HEK293 (cell line): ENCODE measurements at regions not wholly inside any gene's neighbourhood (a gene's known extent, or its start where the extent isn't known, plus 50 kb on each side); places are given as distances from the start of the nearest gene placed in this dataset.
"Not testable (repeated sequence)": the region's sequence is repeated elsewhere in the genome, so short reads cannot be mapped to it uniquely, and the experiment has no call there.

ENCODE experiments used
- ZBTB7A ChIP-seq: fragments of 450-650 bp; formaldehyde crosslinking; IDR thresholded peaks from 2 replicates; pipeline ENCODE4 v1.5.1; 2016; ENCODE audit warnings: low read depth, missing biosample characterization, missing genetic modification characterization
- ZNF138 ChIP-seq: fragments of 450-650 bp; formaldehyde crosslinking; IDR thresholded peaks from 2 replicates; pipeline ENCODE4 v1.5.1; 2016; ENCODE audit warnings: missing biosample characterization, missing genetic modification characterization, borderline replicate concordance
- ZNF184 ChIP-seq: fragments of 450-650 bp; IDR thresholded peaks from 2 replicates; pipeline ENCODE4 v1.5.1; 2018; ENCODE audit warnings: missing biosample characterization, mild to moderate bottlenecking, missing genetic modification characterization
- ZNF354C ChIP-seq: fragments of 450-650 bp; formaldehyde crosslinking; IDR thresholded peaks from 2 replicates; pipeline ENCODE4 v1.5.1; 2016; ENCODE audit warnings: missing biosample characterization, missing genetic modification characterization, low read depth, borderline replicate concordance
- ZNF366 ChIP-seq: fragments of 450-650 bp; formaldehyde crosslinking; conservative IDR thresholded peaks from 2 replicates; pipeline ENCODE4 v1.5.1; 2016; ENCODE audit warnings: missing biosample characterization, missing genetic modification characterization
- ZNF600 ChIP-seq: fragments of 450-650 bp; formaldehyde crosslinking; IDR thresholded peaks from 2 replicates; pipeline ENCODE4 v1.5.1; 2016; ENCODE audit warnings: missing biosample characterization, missing genetic modification characterization
- ZNF76 ChIP-seq: fragments of 450-650 bp; formaldehyde crosslinking; IDR thresholded peaks from 2 replicates; pipeline ENCODE4; 2016; ENCODE audit warnings: low read depth, missing biosample characterization, missing genetic modification characterization, borderline replicate concordance
- TF ChIP-seq, protein P1 (sequence below): fragments of 450-650 bp; formaldehyde crosslinking; IDR thresholded peaks from 2 replicates; pipeline ENCODE4 v1.5.1; 2016; ENCODE audit warnings: missing biosample characterization, missing genetic modification characterization
- TF ChIP-seq, protein P2 (sequence below): fragments of 450-650 bp; formaldehyde crosslinking; IDR thresholded peaks from 2 replicates; pipeline ENCODE4 v1.5.1; 2016; ENCODE audit warnings: missing biosample characterization, missing genetic modification characterization, borderline replicate concordance
- TF ChIP-seq, protein P3 (sequence below): sonication (generic); formaldehyde crosslinking; IDR thresholded peaks from 2 replicates; pipeline ENCODE4 v1.8.1; 2022; ENCODE audit warnings: mild to moderate bottlenecking, moderate library complexity, missing genetic modification reagents
- TF ChIP-seq, protein P4 (sequence below): fragments of 450-650 bp; formaldehyde crosslinking; IDR thresholded peaks from 2 replicates; pipeline ENCODE4 v1.5.1; 2016; ENCODE audit warnings: missing biosample characterization, missing genetic modification characterization
- TF ChIP-seq, protein P5 (sequence below): fragments of 450-650 bp; IDR thresholded peaks from 2 replicates; pipeline ENCODE4 v1.5.1; 2018; ENCODE audit warnings: missing biosample characterization, mild to moderate bottlenecking, missing genetic modification characterization
- TF ChIP-seq, protein P6 (sequence below): fragments of 450-650 bp; formaldehyde crosslinking; IDR thresholded peaks from 2 replicates; pipeline ENCODE4 v1.5.1; 2016; ENCODE audit warnings: missing biosample characterization, missing genetic modification characterization

DNA sequence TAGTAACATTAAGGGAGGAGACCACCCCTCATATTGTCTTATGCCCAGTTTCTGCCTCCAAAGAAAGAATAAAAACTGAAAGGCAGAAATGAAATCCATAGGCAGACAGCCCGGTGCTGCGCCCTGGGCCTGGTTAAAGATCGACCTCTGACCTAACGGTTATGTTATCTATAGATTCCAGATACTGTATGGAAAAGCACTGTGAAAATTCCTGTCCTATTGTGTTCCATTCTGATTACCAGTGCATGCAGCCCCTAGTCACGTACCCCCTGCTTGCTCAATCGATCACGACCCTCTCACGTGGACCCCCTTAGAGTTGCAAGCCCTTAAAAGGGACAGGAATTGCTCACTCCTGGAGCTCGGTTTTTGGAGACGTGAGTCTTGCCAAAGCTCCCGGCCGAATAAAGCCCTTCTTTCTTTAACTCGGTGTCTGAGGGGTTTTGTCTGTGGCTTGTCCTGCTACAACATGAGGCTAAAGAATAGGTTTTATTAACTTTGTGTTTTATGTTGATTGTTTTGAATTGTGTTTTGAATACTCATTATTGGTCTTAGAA is 121.4 kb upstream of the XIRP2 start:
- TF ChIP-seq, protein P1, sequence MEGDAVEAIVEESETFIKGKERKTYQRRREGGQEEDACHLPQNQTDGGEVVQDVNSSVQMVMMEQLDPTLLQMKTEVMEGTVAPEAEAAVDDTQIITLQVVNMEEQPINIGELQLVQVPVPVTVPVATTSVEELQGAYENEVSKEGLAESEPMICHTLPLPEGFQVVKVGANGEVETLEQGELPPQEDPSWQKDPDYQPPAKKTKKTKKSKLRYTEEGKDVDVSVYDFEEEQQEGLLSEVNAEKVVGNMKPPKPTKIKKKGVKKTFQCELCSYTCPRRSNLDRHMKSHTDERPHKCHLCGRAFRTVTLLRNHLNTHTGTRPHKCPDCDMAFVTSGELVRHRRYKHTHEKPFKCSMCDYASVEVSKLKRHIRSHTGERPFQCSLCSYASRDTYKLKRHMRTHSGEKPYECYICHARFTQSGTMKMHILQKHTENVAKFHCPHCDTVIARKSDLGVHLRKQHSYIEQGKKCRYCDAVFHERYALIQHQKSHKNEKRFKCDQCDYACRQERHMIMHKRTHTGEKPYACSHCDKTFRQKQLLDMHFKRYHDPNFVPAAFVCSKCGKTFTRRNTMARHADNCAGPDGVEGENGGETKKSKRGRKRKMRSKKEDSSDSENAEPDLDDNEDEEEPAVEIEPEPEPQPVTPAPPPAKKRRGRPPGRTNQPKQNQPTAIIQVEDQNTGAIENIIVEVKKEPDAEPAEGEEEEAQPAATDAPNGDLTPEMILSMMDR (tag by site-specific recombination), result not testable (repeated sequence)
- TF ChIP-seq ZBTB7A, ZNF366, ZNF138, ZNF184, ZNF600, ZNF76, ZNF354C (tag by site-specific recombination): not testable (repeated sequence)
- TF ChIP-seq, protein P2, sequence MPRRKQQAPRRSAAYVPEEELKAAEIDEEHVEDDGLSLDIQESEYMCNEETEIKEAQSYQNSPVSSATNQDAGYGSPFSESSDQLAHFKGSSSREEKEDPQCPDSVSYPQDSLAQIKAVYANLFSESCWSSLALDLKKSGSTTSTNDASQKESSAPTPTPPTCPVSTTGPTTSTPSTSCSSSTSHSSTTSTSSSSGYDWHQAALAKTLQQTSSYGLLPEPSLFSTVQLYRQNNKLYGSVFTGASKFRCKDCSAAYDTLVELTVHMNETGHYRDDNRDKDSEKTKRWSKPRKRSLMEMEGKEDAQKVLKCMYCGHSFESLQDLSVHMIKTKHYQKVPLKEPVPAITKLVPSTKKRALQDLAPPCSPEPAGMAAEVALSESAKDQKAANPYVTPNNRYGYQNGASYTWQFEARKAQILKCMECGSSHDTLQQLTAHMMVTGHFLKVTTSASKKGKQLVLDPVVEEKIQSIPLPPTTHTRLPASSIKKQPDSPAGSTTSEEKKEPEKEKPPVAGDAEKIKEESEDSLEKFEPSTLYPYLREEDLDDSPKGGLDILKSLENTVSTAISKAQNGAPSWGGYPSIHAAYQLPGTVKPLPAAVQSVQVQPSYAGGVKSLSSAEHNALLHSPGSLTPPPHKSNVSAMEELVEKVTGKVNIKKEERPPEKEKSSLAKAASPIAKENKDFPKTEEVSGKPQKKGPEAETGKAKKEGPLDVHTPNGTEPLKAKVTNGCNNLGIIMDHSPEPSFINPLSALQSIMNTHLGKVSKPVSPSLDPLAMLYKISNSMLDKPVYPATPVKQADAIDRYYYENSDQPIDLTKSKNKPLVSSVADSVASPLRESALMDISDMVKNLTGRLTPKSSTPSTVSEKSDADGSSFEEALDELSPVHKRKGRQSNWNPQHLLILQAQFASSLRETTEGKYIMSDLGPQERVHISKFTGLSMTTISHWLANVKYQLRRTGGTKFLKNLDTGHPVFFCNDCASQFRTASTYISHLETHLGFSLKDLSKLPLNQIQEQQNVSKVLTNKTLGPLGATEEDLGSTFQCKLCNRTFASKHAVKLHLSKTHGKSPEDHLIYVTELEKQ (tag by site-specific recombination), result not testable (repeated sequence)
- TF ChIP-seq, protein P3, sequence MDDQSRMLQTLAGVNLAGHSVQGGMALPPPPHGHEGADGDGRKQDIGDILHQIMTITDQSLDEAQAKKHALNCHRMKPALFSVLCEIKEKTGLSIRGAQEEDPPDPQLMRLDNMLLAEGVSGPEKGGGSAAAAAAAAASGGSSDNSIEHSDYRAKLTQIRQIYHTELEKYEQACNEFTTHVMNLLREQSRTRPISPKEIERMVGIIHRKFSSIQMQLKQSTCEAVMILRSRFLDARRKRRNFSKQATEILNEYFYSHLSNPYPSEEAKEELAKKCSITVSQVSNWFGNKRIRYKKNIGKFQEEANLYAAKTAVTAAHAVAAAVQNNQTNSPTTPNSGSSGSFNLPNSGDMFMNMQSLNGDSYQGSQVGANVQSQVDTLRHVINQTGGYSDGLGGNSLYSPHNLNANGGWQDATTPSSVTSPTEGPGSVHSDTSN (CRISPR knock-in tag), result not testable (repeated sequence)
- TF ChIP-seq, protein P4, sequence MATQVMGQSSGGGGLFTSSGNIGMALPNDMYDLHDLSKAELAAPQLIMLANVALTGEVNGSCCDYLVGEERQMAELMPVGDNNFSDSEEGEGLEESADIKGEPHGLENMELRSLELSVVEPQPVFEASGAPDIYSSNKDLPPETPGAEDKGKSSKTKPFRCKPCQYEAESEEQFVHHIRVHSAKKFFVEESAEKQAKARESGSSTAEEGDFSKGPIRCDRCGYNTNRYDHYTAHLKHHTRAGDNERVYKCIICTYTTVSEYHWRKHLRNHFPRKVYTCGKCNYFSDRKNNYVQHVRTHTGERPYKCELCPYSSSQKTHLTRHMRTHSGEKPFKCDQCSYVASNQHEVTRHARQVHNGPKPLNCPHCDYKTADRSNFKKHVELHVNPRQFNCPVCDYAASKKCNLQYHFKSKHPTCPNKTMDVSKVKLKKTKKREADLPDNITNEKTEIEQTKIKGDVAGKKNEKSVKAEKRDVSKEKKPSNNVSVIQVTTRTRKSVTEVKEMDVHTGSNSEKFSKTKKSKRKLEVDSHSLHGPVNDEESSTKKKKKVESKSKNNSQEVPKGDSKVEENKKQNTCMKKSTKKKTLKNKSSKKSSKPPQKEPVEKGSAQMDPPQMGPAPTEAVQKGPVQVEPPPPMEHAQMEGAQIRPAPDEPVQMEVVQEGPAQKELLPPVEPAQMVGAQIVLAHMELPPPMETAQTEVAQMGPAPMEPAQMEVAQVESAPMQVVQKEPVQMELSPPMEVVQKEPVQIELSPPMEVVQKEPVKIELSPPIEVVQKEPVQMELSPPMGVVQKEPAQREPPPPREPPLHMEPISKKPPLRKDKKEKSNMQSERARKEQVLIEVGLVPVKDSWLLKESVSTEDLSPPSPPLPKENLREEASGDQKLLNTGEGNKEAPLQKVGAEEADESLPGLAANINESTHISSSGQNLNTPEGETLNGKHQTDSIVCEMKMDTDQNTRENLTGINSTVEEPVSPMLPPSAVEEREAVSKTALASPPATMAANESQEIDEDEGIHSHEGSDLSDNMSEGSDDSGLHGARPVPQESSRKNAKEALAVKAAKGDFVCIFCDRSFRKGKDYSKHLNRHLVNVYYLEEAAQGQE (tag by site-specific recombination), result not testable (repeated sequence)
- TF ChIP-seq, protein P5, sequence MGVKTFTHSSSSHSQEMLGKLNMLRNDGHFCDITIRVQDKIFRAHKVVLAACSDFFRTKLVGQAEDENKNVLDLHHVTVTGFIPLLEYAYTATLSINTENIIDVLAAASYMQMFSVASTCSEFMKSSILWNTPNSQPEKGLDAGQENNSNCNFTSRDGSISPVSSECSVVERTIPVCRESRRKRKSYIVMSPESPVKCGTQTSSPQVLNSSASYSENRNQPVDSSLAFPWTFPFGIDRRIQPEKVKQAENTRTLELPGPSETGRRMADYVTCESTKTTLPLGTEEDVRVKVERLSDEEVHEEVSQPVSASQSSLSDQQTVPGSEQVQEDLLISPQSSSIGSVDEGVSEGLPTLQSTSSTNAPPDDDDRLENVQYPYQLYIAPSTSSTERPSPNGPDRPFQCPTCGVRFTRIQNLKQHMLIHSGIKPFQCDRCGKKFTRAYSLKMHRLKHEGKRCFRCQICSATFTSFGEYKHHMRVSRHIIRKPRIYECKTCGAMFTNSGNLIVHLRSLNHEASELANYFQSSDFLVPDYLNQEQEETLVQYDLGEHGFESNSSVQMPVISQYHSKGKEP (tag by site-specific recombination), result not testable (repeated sequence)
- TF ChIP-seq, protein P6, sequence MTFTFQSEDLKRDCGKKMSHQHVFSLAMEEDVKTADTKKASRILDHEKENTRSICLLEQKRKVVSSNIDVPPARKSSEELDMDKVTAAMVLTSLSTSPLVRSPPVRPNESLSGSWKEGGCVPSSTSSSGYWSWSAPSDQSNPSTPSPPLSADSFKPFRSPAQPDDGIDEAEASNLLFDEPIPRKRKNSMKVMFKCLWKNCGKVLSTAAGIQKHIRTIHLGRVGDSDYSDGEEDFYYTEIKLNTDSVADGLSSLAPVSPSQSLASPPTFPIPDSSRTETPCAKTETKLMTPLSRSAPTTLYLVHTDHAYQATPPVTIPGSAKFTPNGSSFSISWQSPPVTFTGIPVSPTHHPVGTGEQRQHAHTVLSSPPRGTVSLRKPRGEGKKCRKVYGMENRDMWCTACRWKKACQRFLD, result not testable (repeated sequence)
